Cardiac muscle cell (in vitro differentiated cells and primary cell): ENCODE measurements at regions not wholly inside any gene's neighbourhood (a gene's known extent, or its start where the extent isn't known, plus 50 kb on each side); places are given as distances from the start of the nearest gene placed in this dataset.

Source experiments
- DNase-seq, 2 donors: peaks; one replicate each; pipeline versions ENCODE4 v3.0.0 to v3.0.0-alpha.2; 2010 to 2017; ENCODE audit warnings: low read depth in 1 of 2, low spot score in 1 of 2
- H3K27ac ChIP-seq: fragments of 200-600 bp; sonication (generic); 2 replicates; pipeline ENCODE4 v1.5.1; 2016
- H3K27me3 ChIP-seq: fragments of 200-600 bp; sonication (generic); 2 replicates; pipeline ENCODE4 v1.6.0; 2016; ENCODE audit warnings: control low read depth
- H3K36me3 ChIP-seq: fragments of 200-600 bp; sonication (generic); 2 replicates; pipeline ENCODE4 v1.5.1; 2016; ENCODE audit warnings: control low read depth
- H3K4me1 ChIP-seq: fragments of 200-600 bp; sonication (generic); 2 replicates; pipeline ENCODE4 v1.8.1; 2017; ENCODE audit warnings: low read depth, mild to moderate bottlenecking, mixed run types
- H3K4me3 ChIP-seq: fragments of 200-600 bp; sonication (generic); 2 replicates; pipeline ENCODE4 v1.5.1; 2016; ENCODE audit warnings: mild to moderate bottlenecking
- H3K9me3 ChIP-seq: fragments of 200-600 bp; sonication (generic); 2 replicates; pipeline ENCODE4 v1.5.1; 2017; ENCODE audit warnings: low read depth, mild to moderate bottlenecking, control low read depth
- TF ChIP-seq, protein P1 (sequence below): IDR thresholded peaks from 2 replicates; pipeline ENCODE4 v1.5.1; 2012; ENCODE audit warnings: low read depth, mild to moderate bottlenecking, low read length

DNA sequence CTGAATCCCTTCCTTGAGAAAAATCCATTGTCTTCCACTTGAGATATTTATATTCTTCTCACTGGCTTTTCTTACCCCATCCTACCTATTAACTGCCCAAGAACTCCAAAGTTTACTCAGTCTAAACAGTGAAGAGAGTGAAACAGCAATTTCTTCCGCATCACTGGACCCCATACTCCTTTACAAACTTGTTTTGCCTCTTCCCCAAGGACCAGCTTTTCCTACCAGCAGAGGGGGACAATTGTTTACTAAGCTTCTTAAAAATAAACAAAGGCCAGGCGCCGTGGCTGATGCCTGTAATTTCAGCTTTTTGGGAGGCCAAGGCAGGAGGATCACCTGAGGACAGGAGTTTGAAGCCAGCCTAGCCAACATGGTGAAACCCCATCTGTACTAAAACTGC is 52.0 kb downstream of the LRATD1 start:
- no peak for DNase-seq
- no peak overlapping the region for H3K27ac ChIP-seq

DNA sequence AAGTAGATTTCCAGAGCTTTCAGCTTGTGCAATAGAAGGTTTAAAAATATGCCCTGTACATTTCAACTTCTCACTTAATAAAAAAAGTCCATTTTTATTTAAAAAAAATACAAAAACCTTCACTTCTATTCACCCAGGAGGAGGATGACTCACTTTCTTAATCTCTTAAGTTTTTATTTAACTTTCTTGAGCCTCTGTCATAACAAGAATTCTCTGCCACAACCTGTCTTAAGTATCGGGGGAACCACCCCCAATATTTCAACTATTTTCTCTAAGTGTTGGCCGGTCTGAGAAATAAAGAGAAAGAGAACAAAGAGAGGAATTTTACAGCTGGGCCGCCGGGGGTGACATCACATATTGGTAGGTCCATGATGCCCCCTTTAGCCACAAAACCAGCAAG is 58.4 kb downstream of the LRATD1 start:
- no peaks in the 10 kb centered on the region for H3K27me3 ChIP-seq
- TF ChIP-seq, protein P1, sequence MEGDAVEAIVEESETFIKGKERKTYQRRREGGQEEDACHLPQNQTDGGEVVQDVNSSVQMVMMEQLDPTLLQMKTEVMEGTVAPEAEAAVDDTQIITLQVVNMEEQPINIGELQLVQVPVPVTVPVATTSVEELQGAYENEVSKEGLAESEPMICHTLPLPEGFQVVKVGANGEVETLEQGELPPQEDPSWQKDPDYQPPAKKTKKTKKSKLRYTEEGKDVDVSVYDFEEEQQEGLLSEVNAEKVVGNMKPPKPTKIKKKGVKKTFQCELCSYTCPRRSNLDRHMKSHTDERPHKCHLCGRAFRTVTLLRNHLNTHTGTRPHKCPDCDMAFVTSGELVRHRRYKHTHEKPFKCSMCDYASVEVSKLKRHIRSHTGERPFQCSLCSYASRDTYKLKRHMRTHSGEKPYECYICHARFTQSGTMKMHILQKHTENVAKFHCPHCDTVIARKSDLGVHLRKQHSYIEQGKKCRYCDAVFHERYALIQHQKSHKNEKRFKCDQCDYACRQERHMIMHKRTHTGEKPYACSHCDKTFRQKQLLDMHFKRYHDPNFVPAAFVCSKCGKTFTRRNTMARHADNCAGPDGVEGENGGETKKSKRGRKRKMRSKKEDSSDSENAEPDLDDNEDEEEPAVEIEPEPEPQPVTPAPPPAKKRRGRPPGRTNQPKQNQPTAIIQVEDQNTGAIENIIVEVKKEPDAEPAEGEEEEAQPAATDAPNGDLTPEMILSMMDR: no peak
- no peak overlapping the region for H3K27ac ChIP-seq
- H3K36me3 ChIP-seq: no peaks in the 10 kb centered on the region
- H3K4me3 ChIP-seq: no peak overlapping the region
- H3K4me1 ChIP-seq: no peaks in the 10 kb centered on the region
- H3K9me3 ChIP-seq: no peaks in the 10 kb centered on the region
- no peak for DNase-seq

More for the DNA sequence above, 52.0 kb downstream of the LRATD1 start:
- no peaks in the 10 kb centered on the region for H3K4me1 ChIP-seq
- TF ChIP-seq, protein P1: no peak
- H3K27me3 ChIP-seq: no peaks in the 10 kb centered on the region
- no peaks in the 10 kb centered on the region for H3K9me3 ChIP-seq
- H3K36me3 ChIP-seq: no peaks in the 10 kb centered on the region
- H3K4me3 ChIP-seq: no peak overlapping the region

DNA sequence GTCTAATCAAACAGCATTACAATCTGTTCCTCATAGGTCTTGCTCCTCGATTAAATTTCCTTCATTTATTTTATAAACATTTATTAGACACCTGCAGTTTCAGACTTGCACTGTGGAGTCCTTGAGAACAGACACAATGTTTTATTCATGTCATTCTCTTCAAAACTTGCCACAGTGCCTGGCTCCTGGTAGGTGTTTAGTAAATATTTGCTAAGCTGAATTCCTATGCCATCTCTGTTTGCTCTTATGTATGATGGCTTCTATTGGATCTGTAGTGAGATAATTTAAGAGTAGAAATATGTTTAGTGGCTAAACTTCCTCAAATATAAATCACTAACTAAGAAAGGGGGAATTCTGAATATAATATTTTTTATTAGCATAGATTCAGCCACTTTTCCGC is 61.4 kb downstream of the LRATD1 start:
- H3K4me1 ChIP-seq: no peaks in the 10 kb centered on the region
- TF ChIP-seq, protein P1: no peak
- H3K27ac ChIP-seq: no peak overlapping the region
- H3K36me3 ChIP-seq: no peaks in the 10 kb centered on the region
- DNase-seq: no peak
- no peak overlapping the region for H3K4me3 ChIP-seq
- H3K9me3 ChIP-seq: no peaks in the 10 kb centered on the region
- no peaks in the 10 kb centered on the region for H3K27me3 ChIP-seq

DNA sequence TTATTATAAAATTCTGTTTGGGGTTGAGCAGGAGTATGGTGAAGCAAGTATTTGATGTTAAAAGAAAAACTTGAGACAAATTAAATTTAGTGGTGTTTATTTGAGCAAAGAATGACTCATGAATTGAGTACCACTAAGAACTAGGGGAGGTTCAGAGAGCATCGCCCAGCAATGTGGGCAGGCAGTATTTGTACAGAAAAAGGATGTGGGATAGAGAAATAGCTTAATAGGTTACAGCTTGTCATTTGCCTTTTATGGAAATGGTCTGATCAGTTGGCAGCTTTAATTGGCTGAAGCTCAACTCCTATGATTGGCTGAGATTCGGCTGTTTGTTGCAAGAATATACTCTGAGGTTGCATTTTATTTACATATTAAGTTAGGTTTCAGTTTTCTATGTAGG is 68.2 kb downstream of the LRATD1 start:
- TF ChIP-seq, protein P1: no peak
- no peaks in the 10 kb centered on the region for H3K9me3 ChIP-seq
- H3K4me1 ChIP-seq: no peaks in the 10 kb centered on the region
- H3K27me3 ChIP-seq: no peaks in the 10 kb centered on the region
- DNase-seq: no peak
- H3K4me3 ChIP-seq: no peak overlapping the region
- H3K27ac ChIP-seq: no peak overlapping the region
- no peaks in the 10 kb centered on the region for H3K36me3 ChIP-seq

DNA sequence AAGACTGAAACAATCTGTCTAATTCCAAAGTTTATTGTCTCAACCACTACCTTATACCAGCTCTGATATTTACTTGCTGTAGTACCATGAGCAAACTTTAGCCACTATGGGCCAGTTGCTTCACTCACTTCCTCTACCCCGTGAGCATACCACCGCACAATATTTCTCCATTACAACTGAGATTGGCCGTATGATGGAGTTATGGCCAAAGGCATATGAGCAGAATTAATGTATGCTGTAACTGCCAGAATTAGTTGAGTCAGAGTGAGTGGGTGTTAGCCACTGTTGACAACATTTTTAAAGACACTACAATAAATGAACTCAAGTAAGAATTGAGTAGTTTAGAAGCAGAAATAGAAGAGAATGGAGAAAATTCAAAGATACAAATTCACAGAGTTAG is 69.7 kb downstream of the LRATD1 start:
- TF ChIP-seq, protein P1: no peak
- Histone ChIP-seq H3K27me3 (no peaks in the 10 kb centered on the region), H3K36me3 (no peaks in the 10 kb centered on the region), H3K27ac (no peak overlapping the region), H3K4me1 (no peaks in the 10 kb centered on the region), H3K9me3 (no peaks in the 10 kb centered on the region), H3K4me3 (no peak overlapping the region)
- DNase-seq: no peak

DNA sequence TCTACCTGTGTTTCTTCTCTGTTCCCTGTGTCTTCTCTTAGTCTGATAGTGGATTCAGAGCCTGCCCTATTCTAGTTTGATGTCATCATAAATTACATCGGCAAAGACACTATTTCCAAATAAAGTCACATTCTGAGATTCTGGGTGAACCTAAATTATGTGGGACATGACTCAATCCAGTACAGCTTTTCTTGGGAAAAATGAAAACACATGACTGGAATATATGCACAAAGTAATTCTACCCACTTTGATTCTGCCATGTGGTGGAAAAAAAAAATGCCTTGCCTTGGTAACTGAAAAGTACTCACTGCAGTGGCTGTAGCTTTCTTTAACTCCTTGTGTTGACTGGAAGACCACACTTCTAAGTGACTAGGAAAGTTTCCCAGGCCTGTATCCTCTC is 73.7 kb downstream of the LRATD1 start:
- no peak overlapping the region for H3K27ac ChIP-seq
- no peaks in the 10 kb centered on the region for H3K27me3 ChIP-seq
- H3K36me3 ChIP-seq: no peaks in the 10 kb centered on the region
- no peaks in the 10 kb centered on the region for H3K4me1 ChIP-seq
- no peaks in the 10 kb centered on the region for H3K9me3 ChIP-seq
- no peak overlapping the region for H3K4me3 ChIP-seq
- TF ChIP-seq, protein P1: no peak
- DNase-seq: no peak
